HG02759 (cell line): ENCODE measurements at regions not wholly inside any gene's neighbourhood (a gene's known extent, or its start where the extent isn't known, plus 50 kb on each side); places are given as distances from the start of the nearest gene placed in this dataset.
A peak's percentile ranks its signal among the peaks of the same experiment; 100 is the strongest.

ENCODE experiments used
- ATAC-seq: cut with Tn5 transposase; IDR thresholded peaks from one replicate; pipeline ENCODE4 v1.9.1; 2021; ENCODE audit warnings: mild to moderate bottlenecking, moderate library complexity; ENCODE audit not compliant: unreplicated experiment

DNA sequence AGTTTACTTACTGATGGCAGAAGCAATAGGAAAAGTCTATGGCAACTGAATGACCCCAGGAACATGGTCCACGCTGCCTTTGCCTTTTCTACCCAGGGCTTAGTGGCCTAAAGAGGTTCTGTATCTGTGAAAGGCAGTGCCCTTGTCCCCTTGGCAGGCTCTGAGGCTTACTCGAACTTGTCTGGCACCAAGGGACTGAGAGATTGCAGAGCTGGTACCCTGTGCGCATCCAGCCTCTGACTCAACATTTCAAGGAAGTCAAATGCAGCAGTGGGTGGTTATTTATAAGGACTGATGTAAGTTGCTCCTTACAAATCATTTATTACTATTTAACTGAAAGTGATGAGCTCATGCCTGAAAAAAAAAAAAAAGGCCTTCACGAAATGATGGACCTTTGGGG lies 299.9 kb upstream of the MYOCD start:
- no peak for ATAC-seq

DNA sequence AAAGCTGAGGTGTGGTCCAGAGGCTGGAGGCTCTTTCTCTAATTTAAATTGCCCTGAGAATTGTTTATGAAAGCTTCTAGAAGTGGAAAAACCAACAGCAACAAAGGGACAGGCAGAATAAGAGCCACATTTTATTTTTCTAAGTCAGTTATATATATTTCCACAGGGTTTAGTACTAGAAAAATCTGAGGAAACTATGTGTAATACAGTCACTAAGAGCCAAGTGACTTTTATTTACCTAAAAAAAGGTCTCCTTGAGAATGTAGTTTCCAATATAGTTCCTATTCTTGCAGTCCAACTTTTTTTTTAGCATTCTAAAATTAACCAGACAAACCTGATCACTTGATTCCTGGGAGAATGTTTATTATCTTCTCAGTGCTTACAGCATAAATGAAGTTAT lies 296.6 kb upstream of the MYOCD start:
- no peak for ATAC-seq

DNA sequence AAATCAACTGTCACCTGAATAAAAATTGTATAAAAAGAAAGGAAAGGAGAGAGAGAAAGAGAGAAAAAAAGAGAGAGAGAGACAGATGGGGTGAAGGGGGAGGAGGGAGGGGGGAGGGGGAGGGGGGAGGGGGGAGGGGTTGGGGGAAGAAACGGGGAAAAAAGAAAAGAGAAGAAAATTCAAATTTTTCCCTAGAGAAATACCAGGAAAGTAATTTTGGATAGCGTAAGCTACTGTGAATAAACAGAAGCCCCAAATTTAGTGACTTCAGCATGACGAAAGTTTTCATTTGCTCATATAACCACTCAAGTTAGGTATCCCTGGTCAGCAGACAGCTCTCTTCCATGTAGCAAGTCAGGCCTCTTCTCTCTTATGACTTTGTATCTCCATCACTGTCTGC lies 289.4 kb upstream of the MYOCD start:
- no peak for ATAC-seq

DNA sequence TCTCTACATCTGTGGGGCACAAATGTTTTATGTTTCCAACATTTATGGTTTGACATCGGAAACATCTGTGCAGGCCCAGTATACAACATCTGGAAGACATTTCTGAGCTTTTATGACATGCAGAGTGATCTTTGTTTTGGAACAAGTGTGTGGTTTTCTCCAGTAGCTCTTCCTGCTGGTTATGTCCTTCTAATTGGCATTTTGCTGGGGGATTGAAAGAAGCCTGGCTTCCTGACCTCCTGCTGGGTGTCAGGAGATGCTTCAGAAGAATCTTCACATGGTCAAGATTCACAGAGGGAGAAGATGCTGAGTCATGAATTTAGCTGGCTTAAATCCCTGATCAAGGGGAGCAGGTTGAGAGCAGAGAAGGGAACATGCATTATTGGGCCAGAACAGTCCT lies 279.5 kb upstream of the MYOCD start:
- ATAC-seq, result no peak

DNA sequence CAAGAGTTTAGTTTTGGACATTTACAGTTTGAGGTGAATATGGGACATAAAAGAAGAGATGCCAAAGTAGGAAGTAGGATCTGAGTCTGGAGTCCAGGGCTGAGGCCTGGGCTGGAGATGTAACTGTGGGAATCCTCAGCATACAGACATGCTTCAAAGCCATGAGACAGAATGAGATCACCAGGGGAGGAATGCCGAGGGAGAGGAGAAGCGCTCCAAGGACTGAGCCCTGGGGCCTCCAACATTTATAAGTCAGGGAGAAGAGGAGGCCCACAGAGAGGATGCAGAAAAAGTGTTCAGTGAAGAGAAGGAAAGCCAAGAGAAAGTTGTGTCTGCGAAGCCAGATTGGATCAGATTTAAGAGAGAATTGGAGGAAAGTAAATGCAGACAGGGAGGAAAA lies 277.5 kb upstream of the MYOCD start:
- ATAC-seq, result no peak

DNA sequence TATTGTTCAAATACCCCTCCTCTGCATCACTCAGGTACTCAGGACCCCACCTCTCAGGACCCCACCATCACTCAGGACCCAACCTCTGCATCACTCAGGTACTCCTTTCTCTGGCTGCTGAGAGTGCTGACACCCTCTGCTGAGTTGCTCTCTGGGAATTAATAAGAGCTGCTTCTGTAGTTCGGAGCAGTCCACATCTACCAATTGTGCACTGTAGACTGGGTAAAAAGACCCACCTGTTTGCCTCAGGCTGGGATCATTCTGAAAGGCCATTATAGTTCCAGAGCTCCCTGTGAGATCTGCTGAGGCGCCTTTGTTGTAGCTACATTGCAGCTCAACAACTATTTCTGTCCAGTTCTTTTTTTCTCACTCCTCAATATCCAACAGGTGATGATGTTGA lies 276.3 kb upstream of the MYOCD start:
- no peak for ATAC-seq

DNA sequence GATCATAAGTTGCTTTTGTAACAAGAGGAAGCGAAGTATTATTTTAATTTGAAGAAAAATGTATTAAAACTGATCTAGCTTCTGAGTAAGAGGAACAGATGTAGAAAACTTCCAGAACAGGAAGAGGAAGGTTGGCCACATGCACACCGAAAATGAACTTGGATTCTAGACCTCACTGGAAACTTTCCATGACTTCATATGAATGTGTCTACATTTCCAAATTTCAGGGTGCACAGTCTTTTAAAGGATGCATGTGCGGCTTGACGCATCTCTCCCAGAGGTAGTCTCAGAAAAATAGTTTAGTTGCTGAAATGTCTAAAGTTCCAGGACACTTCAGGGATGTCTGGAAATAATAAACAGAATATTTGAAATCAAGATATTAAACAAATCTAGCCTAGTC lies 275.1 kb upstream of the MYOCD start:
- no peak for ATAC-seq

DNA sequence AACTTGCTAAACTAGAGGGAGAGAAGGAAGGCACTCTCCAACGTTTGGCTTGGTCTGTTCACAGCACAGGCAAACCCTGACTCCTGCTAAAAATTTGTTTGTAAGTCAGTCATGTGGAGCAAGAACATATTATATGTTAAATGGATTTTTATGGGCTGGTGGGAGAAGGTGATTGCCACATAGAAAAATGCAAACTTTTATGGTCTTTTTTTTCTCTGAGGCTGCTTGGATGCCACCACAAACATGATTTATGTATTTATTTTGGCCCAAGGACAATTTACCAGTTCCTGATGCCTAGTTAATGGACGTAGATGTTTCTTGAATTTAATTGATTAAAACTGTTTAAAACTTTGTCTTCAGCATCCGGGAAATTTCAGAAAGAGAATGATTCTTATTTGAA lies 274.2 kb upstream of the MYOCD start:
- no peak for ATAC-seq

DNA sequence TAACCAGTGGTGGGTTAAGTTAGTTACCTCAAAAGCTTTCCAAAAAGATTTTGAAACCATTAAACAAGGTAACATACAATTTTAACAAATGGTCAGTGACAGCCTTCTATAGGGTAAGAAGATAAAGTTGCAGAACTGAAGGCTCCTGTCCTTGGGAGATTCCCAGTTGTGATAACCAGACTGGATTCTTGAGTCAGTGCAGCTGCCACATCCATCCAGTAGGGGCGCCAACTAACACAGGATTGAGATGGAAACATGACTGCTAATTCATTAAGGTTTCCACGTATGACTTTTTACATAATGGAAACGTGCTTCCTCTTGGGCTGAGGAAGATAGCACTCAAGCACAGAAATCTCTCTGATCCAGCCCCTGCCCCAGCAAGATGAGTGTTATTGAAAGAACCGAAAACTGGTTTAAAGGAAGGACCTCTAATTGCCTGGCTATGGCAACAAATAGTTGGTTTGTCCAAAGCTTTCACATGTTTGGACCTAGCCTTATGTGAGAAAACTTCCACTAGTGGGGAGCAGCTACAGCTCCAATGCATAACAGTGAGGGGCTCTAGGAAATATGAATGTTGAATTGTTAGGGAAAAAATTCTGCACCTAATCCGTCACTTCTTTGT lies 269.8 kb upstream of the MYOCD start:
- ATAC-seq, result no peak

DNA sequence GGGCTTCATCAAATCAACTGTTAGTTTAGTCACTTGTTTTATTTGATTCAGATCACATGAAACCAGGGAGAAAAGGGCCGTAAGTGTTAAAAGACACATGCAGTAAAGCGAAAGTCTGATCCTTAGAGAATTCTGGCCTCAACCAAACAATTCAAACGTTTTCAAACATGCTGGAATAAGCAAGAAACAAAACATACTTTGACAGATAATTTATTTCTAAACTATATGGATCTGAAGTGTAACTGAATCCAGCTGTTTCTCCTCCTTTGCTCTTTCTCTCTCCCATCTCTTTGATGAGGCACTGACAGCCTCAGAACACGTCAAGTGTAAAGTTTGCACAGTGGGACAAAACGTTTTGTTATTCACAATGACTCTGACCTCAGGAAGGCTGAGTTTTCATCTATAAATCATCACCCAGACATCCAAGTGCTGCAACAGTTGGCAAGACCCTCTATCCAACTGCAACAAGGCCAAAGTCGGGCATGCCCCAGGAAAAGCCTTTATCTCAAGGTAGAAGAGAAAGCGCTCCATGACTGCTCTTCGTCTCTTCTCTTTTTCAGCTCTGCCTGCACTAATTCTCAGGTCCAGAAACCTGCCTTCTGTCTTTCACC lies 267.1 kb upstream of the MYOCD start:
- no peak for ATAC-seq

DNA sequence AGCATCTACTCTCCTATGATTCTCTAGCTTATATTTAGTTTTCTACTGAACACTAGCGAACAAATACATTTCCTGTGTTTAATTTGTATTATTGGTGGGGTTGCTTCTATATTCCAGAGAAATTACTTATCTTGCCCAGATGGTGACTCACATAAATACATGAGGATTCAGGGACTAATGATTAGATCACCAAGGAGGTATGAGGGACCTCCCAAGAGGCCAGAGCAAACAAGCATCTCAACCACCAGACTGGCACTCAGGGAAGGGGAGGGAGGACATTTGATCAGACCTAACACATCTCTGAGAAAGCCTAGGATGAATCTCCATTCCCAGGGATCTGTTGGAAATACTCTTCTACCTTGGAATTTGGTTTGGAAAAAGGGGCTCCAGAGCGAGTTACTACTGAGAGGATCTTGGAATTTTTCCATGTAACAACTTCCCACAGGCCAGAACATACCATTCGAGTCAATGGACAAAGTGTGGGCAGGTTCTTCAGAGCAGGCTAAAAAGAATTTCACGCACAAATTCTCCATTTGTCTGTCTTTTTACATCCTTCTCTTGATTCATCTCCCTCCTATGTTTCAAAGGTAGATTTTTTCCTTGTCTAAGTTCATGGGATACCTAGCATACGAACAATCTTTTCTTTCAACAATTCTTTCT lies 262.6 kb upstream of the MYOCD start:
- no peak for ATAC-seq

DNA sequence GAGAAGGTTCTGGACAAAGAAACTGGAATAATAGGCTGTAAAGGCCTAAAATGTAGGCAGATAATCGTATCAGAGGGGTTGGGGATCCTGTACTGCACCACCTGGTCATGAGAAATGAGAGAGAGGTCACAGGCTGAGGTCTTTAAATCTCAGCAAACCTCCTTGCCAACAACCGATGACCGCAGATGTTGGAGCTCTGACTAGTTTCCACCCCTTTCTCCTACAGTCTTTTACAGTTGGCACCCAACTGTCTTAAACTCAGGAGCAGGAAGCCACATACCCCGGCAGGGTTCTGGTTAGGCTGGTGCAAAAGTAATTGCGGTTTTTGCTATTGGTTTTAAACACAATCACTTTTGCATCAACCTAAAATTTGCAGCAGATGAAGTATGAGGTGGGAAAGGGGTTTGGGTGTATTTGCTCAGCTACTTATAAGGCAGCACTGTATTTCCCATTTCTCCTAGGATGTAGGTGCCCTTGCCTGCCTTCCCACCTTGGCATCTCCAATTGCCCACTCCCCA lies 261.8 kb upstream of the MYOCD start:
- no peak for ATAC-seq

DNA sequence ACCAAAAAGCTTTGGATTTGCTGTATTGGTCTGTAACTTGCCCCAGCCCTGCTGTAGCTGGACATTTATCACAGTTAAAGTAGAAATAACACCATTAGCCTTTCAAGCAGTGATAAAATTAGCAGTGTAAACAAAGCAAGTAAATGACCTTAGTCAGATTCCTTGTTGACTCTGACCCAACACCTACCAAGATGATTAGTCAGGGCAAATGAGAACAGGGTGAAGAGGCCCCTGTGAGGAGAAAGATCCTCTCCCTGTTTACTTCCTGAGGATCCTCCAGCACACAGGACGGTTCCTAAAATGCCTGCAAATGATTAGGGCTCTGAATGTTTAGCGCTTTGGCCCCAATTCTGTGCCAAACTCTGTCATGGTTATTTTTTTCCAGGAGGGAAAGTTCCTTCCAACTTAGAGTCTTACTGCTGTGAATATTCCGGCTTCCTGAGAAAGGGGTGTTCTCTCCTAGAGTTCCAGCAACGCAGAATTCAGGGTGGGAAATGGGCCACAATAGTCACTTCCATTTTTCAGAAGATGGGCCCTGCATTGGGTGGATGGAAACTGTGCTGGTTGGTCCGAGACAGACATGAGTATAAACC lies 259.0 kb upstream of the MYOCD start:
- no peak for ATAC-seq

DNA sequence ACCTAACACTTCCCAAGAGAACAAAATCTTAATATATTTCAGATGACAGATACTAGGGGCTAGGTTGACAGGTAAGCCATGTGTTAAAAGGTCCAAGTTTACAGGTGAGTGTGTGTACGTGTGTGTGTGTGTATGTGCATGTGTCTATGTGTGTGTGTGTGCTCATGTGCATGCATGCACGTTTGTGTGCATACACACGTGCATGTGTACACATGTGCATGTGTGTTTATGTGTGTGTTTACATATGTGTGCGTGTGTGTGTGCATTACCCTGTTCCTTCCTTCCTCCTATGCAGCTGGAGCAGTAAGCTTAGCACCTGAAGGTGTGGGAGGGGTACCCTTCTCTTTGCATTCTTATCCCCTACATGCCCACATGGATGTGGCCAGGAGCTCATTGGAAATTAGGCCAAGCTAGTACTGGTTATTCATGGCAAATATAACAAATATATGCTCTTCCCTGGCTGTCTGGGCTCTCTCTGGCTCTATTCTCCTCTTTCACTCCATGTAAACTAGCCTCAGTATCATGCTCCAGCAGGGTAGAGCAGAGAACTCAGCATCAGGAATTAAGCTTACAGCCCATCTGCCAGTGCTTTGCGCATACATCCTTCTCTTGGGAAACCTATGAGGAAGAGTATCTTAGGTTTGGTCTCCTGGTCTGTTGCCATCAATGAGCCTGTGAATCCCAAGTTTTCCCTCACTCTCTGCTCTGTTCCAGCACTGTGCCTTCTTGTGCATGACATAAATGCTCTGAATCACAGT lies 258.0 kb upstream of the MYOCD start:
- no peak for ATAC-seq

DNA sequence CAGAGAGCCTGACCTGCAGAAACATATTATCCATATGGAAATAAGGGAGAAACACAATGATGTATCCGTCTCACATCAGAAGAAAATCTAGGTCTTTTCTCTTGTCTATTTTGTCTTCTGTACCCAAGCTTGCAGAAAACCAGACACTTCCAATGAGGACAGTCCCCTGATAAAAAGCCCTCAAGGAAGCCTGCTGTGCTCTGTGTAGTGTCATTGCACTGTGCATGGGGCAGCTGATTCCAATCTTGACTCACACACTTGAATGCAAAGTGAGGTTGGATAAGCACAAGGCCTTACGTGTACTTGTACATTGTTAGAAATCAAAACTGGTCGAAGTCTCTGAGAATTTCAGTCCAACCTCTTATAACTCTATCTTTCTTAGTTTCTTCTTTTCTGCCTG lies 256.6 kb upstream of the MYOCD start:
- no peak for ATAC-seq

DNA sequence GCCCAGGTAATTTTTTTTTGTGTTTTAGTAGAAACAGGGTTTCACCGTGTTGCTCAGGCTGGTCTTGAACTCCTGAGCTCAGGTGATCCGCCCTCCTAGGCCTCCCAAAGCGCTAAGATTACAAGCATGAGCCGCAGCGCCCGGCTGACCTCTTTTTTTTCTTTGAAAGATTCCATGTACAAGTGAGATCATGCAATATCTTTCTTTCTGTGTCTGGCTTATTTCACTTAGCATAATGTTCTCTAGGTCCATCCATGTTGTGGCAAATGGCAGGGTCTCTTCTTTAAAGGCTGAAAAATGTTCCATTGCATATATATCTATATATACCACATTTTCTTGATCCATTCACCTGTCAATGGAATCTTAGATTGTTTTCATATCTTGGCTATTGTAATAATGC lies 255.0 kb upstream of the MYOCD start:
- no peak for ATAC-seq

DNA sequence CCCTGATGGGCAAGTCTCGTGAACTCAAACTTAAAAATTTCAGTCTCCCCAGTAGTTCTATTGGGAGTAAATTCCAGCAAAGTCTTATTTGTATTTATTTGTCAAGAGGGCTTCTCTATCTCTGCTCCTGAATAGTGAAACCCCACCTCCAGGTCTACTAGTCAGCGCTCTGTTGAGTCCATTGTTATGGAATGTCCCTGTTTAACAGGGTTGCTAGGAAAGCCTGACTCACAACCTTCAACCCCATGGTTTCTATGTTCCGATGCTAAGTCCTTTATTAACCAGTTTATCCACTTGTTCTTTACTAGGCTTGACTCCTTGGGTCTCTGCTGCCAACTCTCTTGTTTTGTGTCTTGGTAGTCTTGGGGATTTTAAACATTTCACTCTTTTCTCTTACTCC lies 250.7 kb upstream of the MYOCD start:
- no peak for ATAC-seq

DNA sequence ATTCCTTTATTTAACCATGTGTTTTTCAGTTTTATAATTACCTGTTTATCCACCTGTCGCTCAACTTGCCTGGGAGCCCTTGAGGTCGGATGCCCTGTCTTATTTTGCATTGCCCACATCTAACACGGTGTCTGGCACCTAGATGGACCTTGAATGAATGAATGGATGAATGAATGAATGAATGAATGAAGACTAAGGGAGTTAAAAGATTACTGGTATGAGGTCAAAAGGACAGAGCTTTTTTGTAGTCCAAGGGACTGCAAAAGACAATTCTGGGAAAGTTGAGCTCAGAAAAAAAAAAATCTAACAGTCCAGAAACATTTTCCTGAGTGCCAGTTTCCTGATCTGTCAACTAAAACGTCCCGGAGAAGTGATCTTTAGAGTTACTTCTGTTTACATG lies 244.6 kb upstream of the MYOCD start:
- no peak for ATAC-seq

DNA sequence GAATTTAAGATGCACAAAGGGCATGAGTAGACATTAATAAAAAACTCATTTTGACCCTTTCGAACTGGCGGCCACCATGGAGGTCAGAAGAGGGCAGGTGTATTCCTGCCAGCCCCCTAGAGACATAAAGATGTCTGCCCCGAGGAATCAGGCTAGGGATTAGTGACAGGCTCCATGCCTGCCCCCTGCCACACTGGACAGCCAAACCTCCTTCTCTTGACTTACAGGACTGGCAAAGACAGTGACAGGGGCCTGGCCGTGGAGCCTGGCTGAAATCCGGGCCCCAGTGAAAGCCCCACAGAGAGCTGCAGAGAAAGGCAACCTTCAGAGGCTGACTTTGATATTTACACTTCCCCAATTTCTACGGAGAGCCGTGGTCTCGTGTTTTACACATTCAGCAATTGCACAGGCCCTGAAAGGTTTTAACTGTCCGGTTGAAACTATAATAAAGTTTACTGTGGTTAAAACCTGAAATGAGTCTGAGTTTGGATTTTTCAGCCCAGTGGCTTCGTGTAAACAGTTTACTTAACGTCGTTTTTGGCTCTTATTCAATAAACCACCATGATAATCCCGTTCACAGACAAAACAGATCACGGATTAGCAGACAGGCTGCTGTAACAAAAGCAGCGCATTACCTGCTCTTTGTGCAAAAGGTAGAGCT lies 243.9 kb upstream of the MYOCD start:
- ATAC-seq, result peak; percentile 54

DNA sequence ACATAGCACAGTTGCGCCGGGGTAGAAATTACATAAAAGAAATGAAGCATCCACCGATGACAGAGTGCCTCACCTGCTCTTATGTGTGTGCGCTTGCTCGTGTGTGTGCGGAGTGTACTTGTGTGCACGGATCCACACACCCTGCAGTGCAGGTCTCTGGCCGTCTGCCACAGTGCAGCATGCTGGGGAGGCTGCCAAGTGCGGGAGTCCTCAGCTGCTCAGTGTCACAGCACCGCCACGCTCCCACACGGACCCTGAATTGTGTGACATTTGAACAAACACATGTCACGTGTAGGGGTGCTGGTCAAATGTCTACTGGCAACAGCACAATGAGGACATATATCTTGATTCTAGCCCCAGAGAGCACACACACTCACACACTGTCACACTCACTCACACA lies 243.0 kb upstream of the MYOCD start:
- ATAC-seq, result no peak

DNA sequence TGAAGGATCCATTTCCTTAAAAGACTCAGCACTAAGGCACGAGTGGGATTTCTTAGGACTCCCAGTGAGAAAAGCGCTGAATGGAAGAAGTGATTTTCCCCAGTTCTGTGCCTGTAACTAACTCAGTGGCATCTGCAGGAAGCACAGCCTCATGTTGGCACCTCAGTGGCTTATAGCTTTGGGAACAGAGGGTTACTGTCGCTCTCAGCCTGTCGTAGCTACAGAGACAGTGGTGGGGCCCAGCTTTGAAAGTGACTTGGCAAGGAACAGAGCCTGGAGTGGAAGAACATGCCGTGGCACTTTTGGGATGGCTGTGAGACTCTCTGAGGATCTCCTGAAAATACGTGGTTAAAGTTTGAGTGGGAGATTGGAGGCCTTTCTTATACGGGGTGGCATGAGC lies 242.4 kb upstream of the MYOCD start:
- no peak for ATAC-seq
